ENCODE measurements at regions not wholly inside any gene's neighbourhood (a gene's known extent, or its start where the extent isn't known, plus 50 kb on each side); places are given as distances from the start of the nearest gene placed in this dataset.

DNA sequence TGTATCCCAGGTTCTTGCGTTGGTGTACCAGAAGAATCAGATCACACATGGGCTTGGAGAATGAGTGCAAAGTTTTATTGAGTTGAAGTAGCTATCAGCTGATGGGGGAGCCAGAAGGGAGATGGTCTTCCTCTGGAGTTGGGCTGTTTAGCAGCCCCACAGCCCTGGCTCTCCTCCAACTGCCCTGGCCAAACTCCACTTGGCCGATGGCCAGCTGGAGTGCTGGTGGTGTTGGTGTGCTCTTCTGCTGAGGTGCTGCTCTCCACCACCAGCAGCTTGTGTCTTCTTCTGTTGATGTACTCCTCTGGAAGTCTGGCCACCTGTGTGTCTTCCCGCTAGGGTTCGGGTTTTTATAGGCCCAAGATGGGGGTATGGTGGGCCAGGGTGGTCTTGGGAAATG is 172.8 kb downstream of the TINAG start:
- DNase-seq (peak in 2 of 3 donors; percentile 8 to 23), ATAC-seq (no peak)
- Histone ChIP-seq H3K27me3 (ENCODE audit: control insufficient read depth, insufficient read depth) (no peaks in the 10 kb centered on the region), H3K9me3 (ENCODE audit: control insufficient read depth, low read length) (no peaks in the 10 kb centered on the region), H3K4me3 (ENCODE audit: low read length) (no peak overlapping the region), H3K4me1 (ENCODE audit: control insufficient read depth, insufficient read depth, low read length) (no peaks in the 10 kb centered on the region), H3K27ac (ENCODE audit: low read length) (no peak overlapping the region)
- 79% methylated on average over 4 of the region's 4 CpGs for WGBS
- intact Hi-C loops (cut with DNase I) = no loop called here

DNA sequence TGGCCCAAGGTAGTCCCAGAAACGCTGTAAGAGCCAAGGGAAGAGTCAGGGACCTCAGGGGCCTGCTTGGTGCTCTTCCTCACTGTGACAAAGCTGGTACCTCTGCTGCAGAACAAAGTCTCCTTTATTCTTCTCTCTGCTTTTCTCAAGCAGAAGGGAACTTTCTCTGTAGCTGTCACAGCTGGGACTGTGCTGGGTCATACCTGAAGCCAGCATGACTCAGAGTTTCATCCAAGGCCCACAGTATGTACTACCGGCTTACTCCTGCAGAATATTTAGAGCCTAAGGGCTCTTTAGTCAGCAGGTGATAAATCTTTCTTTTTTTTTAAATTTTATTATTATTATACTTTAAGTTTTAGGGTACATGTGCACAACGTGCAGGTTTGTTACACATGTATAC is 183.2 kb downstream of the TINAG start:
- H3K4me3 ChIP-seq (ENCODE audit: low read length) = no peak overlapping the region
- H3K27me3 ChIP-seq (ENCODE audit: control insufficient read depth, insufficient read depth) = no peaks in the 10 kb centered on the region
- intact Hi-C loops (cut with DNase I) = no loop called here
- H3K4me1 ChIP-seq (ENCODE audit: control insufficient read depth, insufficient read depth, low read length) = no peaks in the 10 kb centered on the region
- ATAC-seq = no peak
- WGBS = 78% methylated on average over 3 of the region's 3 CpGs
- DNase-seq = no peak
- H3K27ac ChIP-seq (ENCODE audit: low read length) = no peak overlapping the region
- no peaks in the 10 kb centered on the region for H3K9me3 ChIP-seq (ENCODE audit: control insufficient read depth, low read length)

DNA sequence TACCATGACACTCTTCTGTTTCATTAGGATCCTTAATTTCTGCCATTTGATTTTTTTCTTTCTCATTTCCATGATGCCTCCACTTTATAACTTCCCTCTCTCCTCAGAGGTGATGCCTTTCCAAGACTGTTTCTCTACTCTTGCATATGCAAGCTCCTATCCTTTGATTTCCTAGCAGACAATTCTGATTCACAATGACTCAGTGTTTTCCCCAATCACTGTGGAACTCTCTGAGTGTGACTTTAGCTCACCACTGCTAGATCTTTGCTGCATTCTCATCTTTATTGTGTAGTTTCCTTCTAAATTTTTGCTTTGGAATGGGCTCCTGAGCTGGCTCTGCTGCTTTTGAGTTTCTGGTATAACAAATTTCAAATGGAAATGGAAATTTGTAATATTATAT is 184.9 kb downstream of the TINAG start:
- Histone ChIP-seq H3K9me3 (ENCODE audit: control insufficient read depth, low read length) (no peaks in the 10 kb centered on the region), H3K4me3 (ENCODE audit: low read length) (no peak overlapping the region), H3K27ac (ENCODE audit: low read length) (no peak overlapping the region), H3K27me3 (ENCODE audit: control insufficient read depth, insufficient read depth) (no peaks in the 10 kb centered on the region), H3K4me1 (ENCODE audit: control insufficient read depth, insufficient read depth, low read length) (no peaks in the 10 kb centered on the region)
- DNase-seq (no peak), ATAC-seq (no peak)
- intact Hi-C loops (cut with DNase I) = no loop called here

DNA sequence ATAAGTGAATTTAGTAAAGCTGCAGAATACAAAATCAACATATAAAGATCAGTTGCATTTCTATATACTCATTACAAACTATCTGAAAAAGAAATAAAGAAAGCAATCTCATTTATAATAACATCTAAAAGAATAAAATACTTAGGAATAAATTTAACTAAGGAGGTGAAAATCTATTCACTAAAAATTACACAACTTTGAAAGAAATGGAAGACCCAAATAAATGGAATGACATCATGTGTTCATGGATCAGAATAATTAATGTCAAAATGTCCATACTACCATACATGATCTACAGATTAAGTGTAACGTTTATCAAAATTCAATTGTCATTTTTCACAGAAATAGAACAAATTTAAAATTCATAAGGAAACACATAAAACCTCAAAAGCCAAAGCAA is 194.9 kb downstream of the TINAG start:
- H3K4me1 ChIP-seq (ENCODE audit: control insufficient read depth, insufficient read depth, low read length) = no peaks in the 10 kb centered on the region
- intact Hi-C loops (cut with DNase I) = no loop called here
- no peaks in the 10 kb centered on the region for H3K27me3 ChIP-seq (ENCODE audit: control insufficient read depth, insufficient read depth)
- H3K27ac ChIP-seq (ENCODE audit: low read length) = no peak overlapping the region
- ATAC-seq = no peak
- no peak for DNase-seq
- no peak overlapping the region for H3K4me3 ChIP-seq (ENCODE audit: low read length)
- WGBS = 54% methylated on average over 1 of the region's 1 CpG
- no peaks in the 10 kb centered on the region for H3K9me3 ChIP-seq (ENCODE audit: control insufficient read depth, low read length)

DNA sequence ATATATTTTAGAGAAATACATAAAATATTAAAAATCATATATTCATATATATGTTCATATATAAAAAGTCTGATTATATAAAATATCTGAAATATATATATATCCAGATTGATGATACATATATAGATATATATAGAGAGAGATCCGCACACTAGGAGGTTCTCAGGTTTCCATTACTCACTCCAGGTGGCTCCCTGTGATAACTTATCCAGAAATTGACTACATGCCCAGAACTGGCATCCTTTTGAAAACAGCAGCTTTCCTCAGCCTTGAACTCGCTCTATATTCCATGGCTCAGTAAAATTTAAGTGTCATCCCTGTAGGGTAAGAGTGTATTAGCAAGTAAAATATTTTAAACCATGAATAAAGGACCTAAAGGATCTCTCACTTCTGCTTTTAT is 206.8 kb downstream of the TINAG start:
- H3K9me3 ChIP-seq (ENCODE audit: control insufficient read depth, low read length) = no peaks in the 10 kb centered on the region
- H3K27me3 ChIP-seq (ENCODE audit: control insufficient read depth, insufficient read depth) = no peaks in the 10 kb centered on the region
- DNase-seq = no peak
- WGBS = 43% methylated on average over 2 of the region's 2 CpGs
- intact Hi-C loops (cut with DNase I) = no loop called here
- no peak overlapping the region for H3K27ac ChIP-seq (ENCODE audit: low read length)
- H3K4me1 ChIP-seq (ENCODE audit: control insufficient read depth, insufficient read depth, low read length) = no peaks in the 10 kb centered on the region
- no peak for ATAC-seq
- H3K4me3 ChIP-seq (ENCODE audit: low read length) = no peak overlapping the region

DNA sequence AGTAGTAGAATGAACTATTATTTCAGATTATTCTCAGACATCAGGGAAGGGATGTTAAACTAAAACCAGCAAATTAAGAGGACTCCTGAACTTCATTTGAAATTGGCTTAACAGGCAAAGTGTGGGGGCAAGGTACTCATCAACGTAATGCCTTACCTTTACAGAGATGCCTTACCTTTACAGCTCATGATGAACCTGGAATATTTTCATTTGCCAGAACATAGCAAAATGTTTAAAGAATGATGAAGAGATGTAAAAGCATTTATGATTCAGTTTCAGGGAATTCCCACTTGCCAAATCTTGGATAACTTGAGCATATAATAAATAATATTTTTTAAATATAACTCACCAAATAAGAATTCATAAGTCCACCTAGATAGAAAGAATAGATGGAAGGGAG is 207.5 kb downstream of the TINAG start:
- intact Hi-C loops (cut with DNase I) = no loop called here
- H3K27ac ChIP-seq (ENCODE audit: low read length) = no peak overlapping the region
- H3K9me3 ChIP-seq (ENCODE audit: control insufficient read depth, low read length) = no peaks in the 10 kb centered on the region
- no peak overlapping the region for H3K4me3 ChIP-seq (ENCODE audit: low read length)
- ATAC-seq (no peak), DNase-seq (no peak)
- WGBS = 79% methylated on average over 1 of the region's 1 CpG
- H3K27me3 ChIP-seq (ENCODE audit: control insufficient read depth, insufficient read depth) = no peaks in the 10 kb centered on the region
- H3K4me1 ChIP-seq (ENCODE audit: control insufficient read depth, insufficient read depth, low read length) = no peaks in the 10 kb centered on the region

DNA sequence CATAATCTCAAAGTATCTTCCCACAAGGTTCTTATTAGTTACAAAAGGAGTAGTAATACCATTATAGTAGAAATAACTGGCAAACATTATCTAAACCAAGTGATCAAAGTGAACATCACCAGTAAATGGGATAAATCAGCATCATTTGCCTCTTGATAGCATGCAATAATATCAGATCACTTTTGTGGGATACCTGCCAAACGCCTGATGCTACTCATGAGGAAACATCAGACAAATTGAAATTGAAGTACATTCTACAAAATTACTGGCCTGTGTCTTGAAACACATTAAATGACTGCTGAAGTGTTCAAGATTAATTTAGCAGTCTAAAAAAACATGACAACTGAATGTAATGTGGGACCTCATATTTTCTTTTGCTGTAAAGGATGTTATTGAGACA is 208.1 kb downstream of the TINAG start:
- no peak overlapping the region for H3K27ac ChIP-seq (ENCODE audit: low read length)
- no peaks in the 10 kb centered on the region for H3K27me3 ChIP-seq (ENCODE audit: control insufficient read depth, insufficient read depth)
- DNase-seq (no peak), ATAC-seq (no peak)
- no peaks in the 10 kb centered on the region for H3K4me1 ChIP-seq (ENCODE audit: control insufficient read depth, insufficient read depth, low read length)
- H3K9me3 ChIP-seq (ENCODE audit: control insufficient read depth, low read length) = no peaks in the 10 kb centered on the region
- H3K4me3 ChIP-seq (ENCODE audit: low read length) = no peak overlapping the region
- WGBS = 55% methylated on average over 1 of the region's 1 CpG
- intact Hi-C loops (cut with DNase I) = no loop called here

DNA sequence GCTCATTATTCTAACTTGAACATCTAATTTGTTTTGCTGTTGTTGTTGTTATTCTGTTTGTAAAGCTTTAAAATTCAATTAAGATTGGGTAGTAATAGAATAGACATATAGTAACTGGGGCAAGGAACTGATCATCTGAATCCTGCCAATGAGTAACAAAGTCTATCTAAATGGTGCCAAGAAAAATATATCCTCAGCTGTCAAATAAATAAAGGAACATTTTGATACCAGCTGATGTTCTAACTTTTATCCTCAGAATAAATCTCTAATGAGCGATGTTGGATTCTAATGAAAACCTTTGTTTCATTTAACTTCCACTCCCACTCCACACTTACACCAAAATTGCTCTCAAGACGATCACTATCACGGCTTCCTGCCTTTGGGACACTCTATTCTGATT is 210.9 kb downstream of the TINAG start:
- H3K27ac ChIP-seq (ENCODE audit: low read length) = no peak overlapping the region
- intact Hi-C loops (cut with DNase I) = no loop called here
- ATAC-seq (no peak), DNase-seq (no peak)
- no peaks in the 10 kb centered on the region for H3K4me1 ChIP-seq (ENCODE audit: control insufficient read depth, insufficient read depth, low read length)
- no peaks in the 10 kb centered on the region for H3K27me3 ChIP-seq (ENCODE audit: control insufficient read depth, insufficient read depth)
- WGBS = 65% methylated on average over 3 of the region's 3 CpGs
- no peak overlapping the region for H3K4me3 ChIP-seq (ENCODE audit: low read length)
- H3K9me3 ChIP-seq (ENCODE audit: control insufficient read depth, low read length) = no peaks in the 10 kb centered on the region

DNA sequence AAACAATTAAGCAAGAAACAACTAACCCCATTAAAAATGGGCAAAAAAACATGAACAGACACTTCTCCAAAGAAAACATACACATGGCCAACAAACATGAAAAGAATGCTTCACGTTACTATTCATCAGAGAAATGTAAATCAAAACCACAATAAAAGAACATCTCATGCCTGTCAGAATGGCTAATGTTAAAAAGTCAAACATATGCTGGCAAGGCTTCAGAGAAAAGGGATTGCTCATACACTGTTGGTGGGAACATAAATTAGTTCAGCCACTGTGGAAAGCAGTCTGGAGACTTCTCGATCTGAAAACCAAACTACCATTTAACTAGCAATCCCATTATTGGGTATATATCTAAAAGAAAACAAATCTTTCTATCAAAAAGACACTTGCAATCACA is 217.5 kb downstream of the TINAG start:
- WGBS = 63% methylated on average over 2 of the region's 2 CpGs
- Histone ChIP-seq H3K27ac (ENCODE audit: low read length) (no peak overlapping the region), H3K9me3 (ENCODE audit: control insufficient read depth, low read length) (no peaks in the 10 kb centered on the region), H3K4me1 (ENCODE audit: control insufficient read depth, insufficient read depth, low read length) (no peaks in the 10 kb centered on the region), H3K4me3 (ENCODE audit: low read length) (no peak overlapping the region), H3K27me3 (ENCODE audit: control insufficient read depth, insufficient read depth) (no peaks in the 10 kb centered on the region)
- intact Hi-C loops (cut with DNase I) = no loop called here
- ATAC-seq (no peak), DNase-seq (no peak)

DNA sequence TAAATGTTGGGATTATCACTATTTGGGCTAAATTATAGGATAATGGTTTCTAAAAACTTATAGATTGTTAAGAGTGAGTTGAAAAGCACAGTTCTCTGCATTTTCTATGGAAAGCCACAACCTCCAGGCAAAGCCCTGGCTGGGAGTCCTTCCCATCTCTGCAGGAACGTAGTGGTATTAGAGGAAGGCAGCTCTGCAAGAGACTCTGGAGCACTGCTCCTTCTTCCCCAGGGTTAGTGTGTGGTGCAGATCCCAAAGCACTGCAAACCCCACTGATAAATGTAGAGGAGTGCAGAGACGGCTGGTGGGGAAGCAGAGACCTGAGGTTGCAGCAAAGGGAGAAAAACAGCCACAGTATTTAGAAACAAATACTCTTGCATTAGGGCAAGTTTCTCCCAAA is 225.3 kb downstream of the TINAG start:
- no peaks in the 10 kb centered on the region for H3K4me1 ChIP-seq (ENCODE audit: control insufficient read depth, insufficient read depth, low read length)
- H3K27me3 ChIP-seq (ENCODE audit: control insufficient read depth, insufficient read depth) = no peaks in the 10 kb centered on the region
- 43% methylated on average over 2 of the region's 2 CpGs for WGBS
- no peak overlapping the region for H3K27ac ChIP-seq (ENCODE audit: low read length)
- DNase-seq (no peak), ATAC-seq (no peak)
- intact Hi-C loops (cut with DNase I) = no loop called here
- H3K9me3 ChIP-seq (ENCODE audit: control insufficient read depth, low read length) = no peaks in the 10 kb centered on the region
- no peak overlapping the region for H3K4me3 ChIP-seq (ENCODE audit: low read length)

DNA sequence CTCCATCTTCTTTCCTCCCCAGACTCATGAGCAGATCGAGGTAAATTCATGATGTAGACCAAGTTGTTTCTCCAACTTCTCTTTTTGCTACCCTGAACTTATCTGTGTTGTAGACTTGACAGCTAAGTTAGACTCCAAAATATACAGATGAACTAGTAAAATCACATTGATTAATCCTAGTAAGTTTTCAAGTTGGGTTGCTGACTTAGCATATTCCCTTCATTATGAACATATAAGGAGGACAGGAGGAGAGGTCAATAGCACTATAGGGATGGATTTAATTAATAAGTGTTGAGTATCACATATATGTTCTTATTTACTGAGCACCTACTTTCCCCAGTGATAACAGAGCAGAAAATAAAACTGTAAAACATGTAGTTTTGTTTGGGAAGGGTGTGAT is 227.3 kb downstream of the TINAG start:
- 65% methylated on average over 1 of the region's 1 CpG for WGBS

DNA sequence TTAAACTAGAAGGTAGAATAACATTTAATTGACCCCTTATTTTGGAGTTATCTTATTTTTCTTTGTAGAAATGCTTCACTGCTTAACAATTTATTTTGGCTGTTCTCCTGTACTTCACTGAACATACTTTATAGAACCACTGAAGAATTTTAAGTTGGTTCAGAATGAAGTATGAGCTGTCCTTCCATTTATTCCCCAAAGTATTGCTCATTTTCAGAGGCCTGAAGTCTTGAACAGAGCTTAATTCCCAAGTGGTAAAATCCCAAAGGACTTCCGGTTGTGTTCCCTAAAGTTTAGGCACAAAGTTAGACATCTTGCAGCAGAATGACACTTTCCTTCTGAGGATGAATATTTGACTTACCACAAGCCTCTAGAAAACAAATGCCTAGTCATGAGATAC is 233.3 kb downstream of the TINAG start:
- intact Hi-C loops (cut with DNase I) = no loop called here
- H3K9me3 ChIP-seq (ENCODE audit: control insufficient read depth, low read length) = no peaks in the 10 kb centered on the region
- H3K27me3 ChIP-seq (ENCODE audit: control insufficient read depth, insufficient read depth) = no peaks in the 10 kb centered on the region
- ATAC-seq = no peak
- H3K4me3 ChIP-seq (ENCODE audit: low read length) = no peak overlapping the region
- WGBS = 80% methylated on average over 1 of the region's 1 CpG
- H3K4me1 ChIP-seq (ENCODE audit: control insufficient read depth, insufficient read depth, low read length) = no peaks in the 10 kb centered on the region
- H3K27ac ChIP-seq (ENCODE audit: low read length) = no peak overlapping the region
- no peak for DNase-seq

More for the DNA sequence above, 227.3 kb downstream of the TINAG start:
- DNase-seq (no peak), ATAC-seq (no peak)
- H3K4me1 ChIP-seq (ENCODE audit: control insufficient read depth, insufficient read depth, low read length) = no peaks in the 10 kb centered on the region
- intact Hi-C loops (cut with DNase I) = no loop called here
- H3K4me3 ChIP-seq (ENCODE audit: low read length) = no peak overlapping the region
- H3K27ac ChIP-seq (ENCODE audit: low read length) = no peak overlapping the region
- H3K9me3 ChIP-seq (ENCODE audit: control insufficient read depth, low read length) = no peaks in the 10 kb centered on the region
- H3K27me3 ChIP-seq (ENCODE audit: control insufficient read depth, insufficient read depth) = no peaks in the 10 kb centered on the region
